Fibroblast of villous mesenchyme (primary cell): ENCODE measurements at regions not wholly inside any gene's neighbourhood (a gene's known extent, or its start where the extent isn't known, plus 50 kb on each side); places are given as distances from the start of the nearest gene placed in this dataset.

ENCODE experiments used
- DNase-seq: peaks from one replicate; pipeline ENCODE4 v3.0.0-alpha.2; 2010; ENCODE audit warnings: low read depth
- H3K4me3 ChIP-seq: 2 replicates; pipeline ENCODE4 v1.5.1; 2011; ENCODE audit warnings: low read depth, mild to moderate bottlenecking, low read length
- CTCF ChIP-seq: IDR thresholded peaks from 2 replicates; pipeline ENCODE4 v1.5.1; 2012; ENCODE audit warnings: low read depth, mild to moderate bottlenecking, low read length; ENCODE audit not compliant: insufficient read depth

DNA sequence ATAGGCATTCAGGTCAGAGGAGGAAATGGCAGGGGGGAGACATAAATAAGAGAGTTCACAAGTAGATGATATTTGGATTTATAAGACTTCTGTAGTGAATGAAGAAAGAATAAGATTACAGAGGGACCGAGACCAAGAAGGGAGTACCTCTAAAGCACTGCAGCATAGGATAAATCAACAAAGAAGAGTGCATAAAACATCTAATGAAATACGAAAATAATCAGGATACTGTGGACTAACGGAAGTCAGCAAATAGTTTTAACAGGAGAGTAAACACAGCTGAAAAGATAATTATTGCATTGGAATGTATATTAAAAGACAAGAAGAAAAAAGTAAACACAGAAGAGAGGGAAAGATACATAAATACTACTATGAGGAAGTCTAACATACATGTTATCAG is 921.9 kb upstream of the PRMT6 start:
- H3K4me3 ChIP-seq = no peak overlapping the region
- TF ChIP-seq CTCF = no peak
- DNase-seq = no peak

DNA sequence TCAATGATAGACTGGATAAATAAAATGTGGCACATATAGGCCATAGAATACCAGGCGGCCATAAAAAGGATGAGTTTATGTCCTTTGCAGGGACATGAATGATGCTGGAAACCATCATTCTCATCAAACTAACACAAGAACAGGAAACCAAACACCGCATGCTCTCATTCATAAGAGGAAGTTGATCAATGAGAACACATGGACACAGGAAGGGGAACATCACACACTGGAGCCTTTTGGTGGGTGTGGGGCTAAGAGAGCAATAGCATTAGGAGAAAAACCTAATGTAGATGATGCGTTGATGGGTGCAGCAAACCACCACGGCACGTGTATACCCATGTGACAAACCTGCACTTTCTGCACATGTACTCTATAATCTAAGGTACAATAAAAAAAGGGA is 883.4 kb upstream of the PRMT6 start:
- no peak overlapping the region for H3K4me3 ChIP-seq
- TF ChIP-seq CTCF = no peak
- DNase-seq = no peak

- DNase-seq = no peak
- no peak overlapping the region for H3K4me3 ChIP-seq
- no peak for TF ChIP-seq CTCF
Observed at GRCh38 chr1:106178791-106179190, 877.7 kb upstream of the PRMT6 start.

- no peak overlapping the region for H3K4me3 ChIP-seq
- no peak for TF ChIP-seq CTCF
- no peak for DNase-seq
Observed at GRCh38 chr1:106181866-106182265, 874.6 kb upstream of the PRMT6 start.

GRCh38 chr1:106185089-106185488 is 871.4 kb upstream of the PRMT6 start:
- no peak overlapping the region for H3K4me3 ChIP-seq
- DNase-seq = no peak
- no peak for TF ChIP-seq CTCF

GRCh38 chr1:106189780-106190179 is 866.7 kb upstream of the PRMT6 start:
- TF ChIP-seq CTCF = no peak
- no peak overlapping the region for H3K4me3 ChIP-seq
- DNase-seq = no peak

- no peak for DNase-seq
- no peak overlapping the region for H3K4me3 ChIP-seq
- no peak for TF ChIP-seq CTCF
Observed at GRCh38 chr1:106194206-106194605, 862.3 kb upstream of the PRMT6 start.
